ENCODE measurements at regions not wholly inside any gene's neighbourhood (a gene's known extent, or its start where the extent isn't known, plus 50 kb on each side); places are given as distances from the start of the nearest gene placed in this dataset.

DNA sequence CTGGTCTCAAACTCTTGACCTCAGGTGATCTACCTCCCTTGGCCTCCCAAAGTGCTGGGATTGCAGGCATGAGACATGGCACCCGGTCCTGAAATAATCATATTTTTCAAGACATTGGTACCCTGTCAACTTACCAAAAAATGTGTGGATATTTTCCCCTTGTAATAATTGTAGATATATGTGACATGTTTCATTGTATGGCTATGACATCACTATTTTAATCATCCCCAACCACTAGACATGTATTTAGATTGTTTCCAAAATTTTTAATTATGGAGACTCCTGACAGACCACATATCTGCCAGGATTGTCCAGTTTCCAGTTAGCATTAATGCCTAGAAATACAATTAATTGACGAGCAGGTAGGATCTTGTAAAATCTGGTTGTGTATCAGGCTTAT is 96.7 kb upstream of the NEGR1 start:
- no peak for TF ChIP-seq CTCF (IDR thresholded peaks at IDR 0.05)
- TF ChIP-seq POLR2A (IDR thresholded peaks at IDR 0.05), result no peak

Measured in uterus (tissue), 2 donors.